OCI-LY3 (cell line): ENCODE measurements at regions not wholly inside any gene's neighbourhood (a gene's known extent, or its start where the extent isn't known, plus 50 kb on each side); places are given as distances from the start of the nearest gene placed in this dataset.

Experiments used
- H2AFZ ChIP-seq: fragments of 200-600, 300-600 bp; shearing (Covaris generic); 2 replicates; pipeline ENCODE4 v1.6.0; 2014; ENCODE audit warnings: antibody characterized with exemption, low read depth, low read length
- H3K27ac ChIP-seq: fragments of 200-600, 300-600 bp; sonication (generic); 2 replicates; pipeline ENCODE4 v1.5.1; 2014; ENCODE audit warnings: mild to moderate bottlenecking, low read length, moderate library complexity, mixed read lengths
- H3K27me3 ChIP-seq: fragments of 200-600, 300-600 bp; sonication (generic); 2 replicates; pipeline ENCODE4 v1.6.1; 2014; ENCODE audit warnings: low read depth, low read length, mixed read lengths
- H3K36me3 ChIP-seq: fragments of 200-600, 300-600 bp; sonication (generic); replicated peaks from 2 replicates; pipeline ENCODE3; 2014; ENCODE audit warnings: low read depth, low read length, mixed read lengths
- H3K4me1 ChIP-seq: fragments of 300-600, 200-600 bp; sonication (generic); 2 replicates; pipeline ENCODE4 v1.6.1; 2014; ENCODE audit warnings: low read length, mixed read lengths
- H3K4me2 ChIP-seq: fragments of 200-600, 300-600 bp; sonication (generic); 2 replicates; pipeline ENCODE4 v1.6.1; 2014; ENCODE audit warnings: low read length, mixed read lengths
- H3K4me3 ChIP-seq: fragments of 300-600, 200-600 bp; sonication (generic); 2 replicates; pipeline ENCODE4 v1.5.1; 2014; ENCODE audit warnings: antibody characterized with exemption, mild to moderate bottlenecking, low read length, moderate library complexity
- H3K79me2 ChIP-seq: fragments of 300-600, 200-600 bp; shearing (Covaris generic); 2 replicates; pipeline ENCODE4 v1.6.1; 2014; ENCODE audit warnings: mild to moderate bottlenecking, low read length, mixed read lengths
- H3K9ac ChIP-seq: fragments of 300-600, 200-600 bp; shearing (Covaris generic); 2 replicates; pipeline ENCODE4 v1.6.0; 2014; ENCODE audit warnings: mild to moderate bottlenecking, low read length, moderate library complexity
- H3K9me3 ChIP-seq: fragments of 200-600, 300-600 bp; shearing (Covaris generic); 2 replicates; pipeline ENCODE4 v1.6.1; 2014; ENCODE audit warnings: low read length, mixed read lengths; ENCODE audit not compliant: insufficient read depth
- H4K20me1 ChIP-seq: fragments of 200-600, 300-600 bp; sonication (generic); 2 replicates; pipeline ENCODE4 v1.6.1; 2016; ENCODE audit warnings: low read length, mixed read lengths; ENCODE audit not compliant: insufficient read depth
- EZH2phosphoT487 ChIP-seq: fragments of 200-600 bp; shearing (Covaris generic); IDR thresholded peaks from 2 replicates; pipeline ENCODE4 v1.6.1; 2018; ENCODE audit warnings: antibody characterized with exemption, mixed run types, low read depth
- TF ChIP-seq, protein P1 (sequence below): fragments of 200-600, 300-600 bp; sonication (generic); IDR thresholded peaks from 2 replicates; pipeline ENCODE4 v1.5.1; 2014; ENCODE audit warnings: antibody characterized with exemption, low read length, low read depth

GRCh38 chr10:117945651-117946050 lies 101.1 kb downstream of the RAB11FIP2 start:
- H3K4me2 ChIP-seq: no peak overlapping the region
- no peak overlapping the region for H3K27ac ChIP-seq
- no peaks in the 10 kb centered on the region for H3K4me1 ChIP-seq
- H3K27me3 ChIP-seq: no peaks in the 10 kb centered on the region
- no peaks in the 10 kb centered on the region for H3K36me3 ChIP-seq
- H3K79me2 ChIP-seq: no peaks in the 10 kb centered on the region
- H3K4me3 ChIP-seq: no peak overlapping the region
- no peaks in the 10 kb centered on the region for H4K20me1 ChIP-seq
- H2AFZ ChIP-seq: no peak overlapping the region
- H3K9ac ChIP-seq: no peak overlapping the region
- H3K9me3 ChIP-seq: no peaks in the 10 kb centered on the region
- no peak for TF ChIP-seq EZH2phosphoT487
- TF ChIP-seq, protein P1, sequence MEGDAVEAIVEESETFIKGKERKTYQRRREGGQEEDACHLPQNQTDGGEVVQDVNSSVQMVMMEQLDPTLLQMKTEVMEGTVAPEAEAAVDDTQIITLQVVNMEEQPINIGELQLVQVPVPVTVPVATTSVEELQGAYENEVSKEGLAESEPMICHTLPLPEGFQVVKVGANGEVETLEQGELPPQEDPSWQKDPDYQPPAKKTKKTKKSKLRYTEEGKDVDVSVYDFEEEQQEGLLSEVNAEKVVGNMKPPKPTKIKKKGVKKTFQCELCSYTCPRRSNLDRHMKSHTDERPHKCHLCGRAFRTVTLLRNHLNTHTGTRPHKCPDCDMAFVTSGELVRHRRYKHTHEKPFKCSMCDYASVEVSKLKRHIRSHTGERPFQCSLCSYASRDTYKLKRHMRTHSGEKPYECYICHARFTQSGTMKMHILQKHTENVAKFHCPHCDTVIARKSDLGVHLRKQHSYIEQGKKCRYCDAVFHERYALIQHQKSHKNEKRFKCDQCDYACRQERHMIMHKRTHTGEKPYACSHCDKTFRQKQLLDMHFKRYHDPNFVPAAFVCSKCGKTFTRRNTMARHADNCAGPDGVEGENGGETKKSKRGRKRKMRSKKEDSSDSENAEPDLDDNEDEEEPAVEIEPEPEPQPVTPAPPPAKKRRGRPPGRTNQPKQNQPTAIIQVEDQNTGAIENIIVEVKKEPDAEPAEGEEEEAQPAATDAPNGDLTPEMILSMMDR: no peak

DNA sequence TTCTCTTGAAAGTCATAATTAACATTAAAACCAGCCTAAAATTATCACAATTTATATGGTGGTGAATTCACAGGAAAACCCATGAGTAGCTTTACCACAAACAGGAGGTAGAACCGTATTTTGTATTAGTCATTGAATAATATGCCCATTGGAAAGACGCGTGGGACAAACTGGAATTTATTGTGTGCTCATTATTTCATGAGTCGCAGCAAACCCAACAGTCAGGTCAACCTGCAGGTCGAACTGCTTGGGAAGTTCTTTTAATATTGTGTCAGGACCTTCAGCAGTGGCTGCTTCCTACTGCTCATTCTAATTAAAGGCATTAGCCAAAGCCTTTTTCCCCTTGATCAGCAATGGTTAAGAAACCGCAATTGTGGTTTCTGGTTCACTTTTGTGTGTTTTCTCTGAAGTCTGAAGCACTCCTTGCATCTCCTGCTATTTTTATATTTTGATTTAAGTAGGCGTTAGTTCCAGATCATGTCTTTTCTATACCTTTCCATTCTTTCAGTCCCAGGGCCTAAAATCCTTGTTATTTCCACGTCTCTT lies 100.1 kb downstream of the RAB11FIP2 start:
- TF ChIP-seq, protein P1: no peak
- no peak for TF ChIP-seq EZH2phosphoT487
- Histone ChIP-seq H3K9me3 (no peaks in the 10 kb centered on the region), H3K79me2 (no peaks in the 10 kb centered on the region), H3K4me1 (no peaks in the 10 kb centered on the region), H3K36me3 (no peaks in the 10 kb centered on the region), H3K27ac (no peak overlapping the region), H4K20me1 (no peaks in the 10 kb centered on the region), H3K9ac (no peak overlapping the region), H3K4me2 (no peak overlapping the region), H3K4me3 (no peak overlapping the region), H2AFZ (no peak overlapping the region), H3K27me3 (no peaks in the 10 kb centered on the region)

DNA sequence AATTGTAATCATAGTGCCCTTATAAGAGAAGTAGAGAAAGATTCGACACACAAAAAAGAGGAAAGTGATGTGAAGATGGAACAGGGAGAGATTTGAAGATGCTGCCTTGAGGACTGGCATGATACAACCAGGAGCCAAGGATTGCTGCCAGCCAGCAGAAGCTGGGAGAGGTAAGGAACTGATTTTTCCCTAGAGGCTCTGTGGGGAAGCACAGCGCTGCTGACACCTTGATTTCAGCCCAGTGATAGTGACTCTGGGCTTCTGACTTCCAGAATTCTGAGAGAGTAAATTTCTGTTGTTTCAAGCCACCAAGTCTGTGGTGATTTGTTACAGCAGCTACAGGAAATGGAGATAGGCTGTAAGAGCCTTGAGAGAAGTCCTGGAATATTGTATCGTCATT lies 98.2 kb downstream of the RAB11FIP2 start:
- Histone ChIP-seq H3K27me3 (no peaks in the 10 kb centered on the region), H3K9me3 (no peaks in the 10 kb centered on the region), H3K4me1 (no peaks in the 10 kb centered on the region), H3K9ac (no peak overlapping the region), H2AFZ (no peak overlapping the region), H3K27ac (no peak overlapping the region), H3K79me2 (no peaks in the 10 kb centered on the region), H3K4me2 (no peak overlapping the region), H3K4me3 (no peak overlapping the region), H4K20me1 (no peaks in the 10 kb centered on the region), H3K36me3 (no peaks in the 10 kb centered on the region)
- TF ChIP-seq, protein P1: no peak
- TF ChIP-seq EZH2phosphoT487: no peak

- no peak overlapping the region for H3K9ac ChIP-seq
- no peaks in the 10 kb centered on the region for H3K9me3 ChIP-seq
- H3K4me2 ChIP-seq: no peak overlapping the region
- H3K27me3 ChIP-seq: no peaks in the 10 kb centered on the region
- no peaks in the 10 kb centered on the region for H4K20me1 ChIP-seq
- no peaks in the 10 kb centered on the region for H3K36me3 ChIP-seq
- no peak overlapping the region for H3K27ac ChIP-seq
- H3K4me3 ChIP-seq: no peak overlapping the region
- no peaks in the 10 kb centered on the region for H3K4me1 ChIP-seq
- H2AFZ ChIP-seq: no peak overlapping the region
- TF ChIP-seq, protein P1: no peak
- no peak for TF ChIP-seq EZH2phosphoT487
- H3K79me2 ChIP-seq: no peaks in the 10 kb centered on the region
Observed at GRCh38 chr10:117950408-117950807, 96.3 kb downstream of the RAB11FIP2 start.
